Dendritic cell treated with granulocyte-macrophage colony-stimulating factor and Interleukin-4, amounts not matched to agents 40 ng/mL and 50 ng/mL, for 4 days (primary cell): ENCODE measurements at regions not wholly inside any gene's neighbourhood (a gene's known extent, or its start where the extent isn't known, plus 50 kb on each side); places are given as distances from the start of the nearest gene placed in this dataset.
"Not testable (repeated sequence)": the region's sequence is repeated elsewhere in the genome, so short reads cannot be mapped to it uniquely, and the experiment has no call there.

Experiments
- H3K27ac Mint-ChIP-seq: one replicate; pipeline ENCODE4 v1.8.0; 2022; ENCODE audit warnings: mild to moderate bottlenecking, mixed read lengths
- H3K27me3 Mint-ChIP-seq: one replicate; pipeline ENCODE4 v1.8.0; 2022; ENCODE audit warnings: mild to moderate bottlenecking, mixed read lengths
- H3K36me3 Mint-ChIP-seq: one replicate; pipeline ENCODE4 v1.8.0; 2022; ENCODE audit warnings: low read depth, mixed read lengths
- H3K4me1 Mint-ChIP-seq: one replicate; pipeline ENCODE4 v1.8.0; 2022; ENCODE audit warnings: low read depth, mixed read lengths
- H3K4me3 Mint-ChIP-seq: one replicate; pipeline ENCODE4 v1.8.0; 2022; ENCODE audit warnings: mild to moderate bottlenecking, moderate library complexity, mixed read lengths
- H3K9me3 Mint-ChIP-seq: one replicate; pipeline ENCODE4 v1.8.0; 2022; ENCODE audit warnings: mixed read lengths
- intact Hi-C: fragments of 100-400 bp; cut with micrococcal nuclease; formaldehyde crosslinking; loops from one replicate; pipeline ENCODE4 v1.15.0; 2022

DNA sequence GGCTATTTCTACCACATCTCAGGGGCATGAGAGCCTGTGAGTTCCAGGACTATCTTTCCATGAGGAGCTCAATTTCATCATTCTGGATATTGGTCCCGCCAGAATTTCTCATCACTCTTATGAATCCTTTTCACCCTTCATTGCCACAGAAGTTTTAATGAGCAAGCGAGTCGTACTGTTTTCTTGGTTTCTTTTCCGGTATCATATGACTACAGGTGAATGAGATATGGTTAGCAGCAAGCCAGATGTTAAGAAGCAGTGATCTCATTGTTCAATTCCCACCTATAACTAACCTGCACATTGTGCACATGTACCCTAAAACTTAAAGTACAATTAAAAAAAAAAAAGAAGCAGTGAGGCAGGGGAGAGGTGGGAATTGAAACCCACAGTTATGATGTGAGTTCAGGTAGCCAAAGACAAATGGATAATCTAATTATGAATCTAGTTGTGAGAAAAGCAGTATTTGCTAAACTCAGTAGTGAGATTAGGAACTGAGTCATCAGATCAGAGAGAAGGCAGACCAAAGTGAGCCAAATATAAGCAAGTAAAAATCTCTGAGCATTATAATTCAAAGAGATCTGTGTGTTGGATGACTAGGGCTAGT is 78.0 kb upstream of the ELOVL5 start:
- H3K27ac Mint-ChIP-seq: no peak overlapping the region
- no peak overlapping the region for H3K4me3 Mint-ChIP-seq
- peaks cover 7% of the 10 kb centered on the region for H3K4me1 Mint-ChIP-seq

DNA sequence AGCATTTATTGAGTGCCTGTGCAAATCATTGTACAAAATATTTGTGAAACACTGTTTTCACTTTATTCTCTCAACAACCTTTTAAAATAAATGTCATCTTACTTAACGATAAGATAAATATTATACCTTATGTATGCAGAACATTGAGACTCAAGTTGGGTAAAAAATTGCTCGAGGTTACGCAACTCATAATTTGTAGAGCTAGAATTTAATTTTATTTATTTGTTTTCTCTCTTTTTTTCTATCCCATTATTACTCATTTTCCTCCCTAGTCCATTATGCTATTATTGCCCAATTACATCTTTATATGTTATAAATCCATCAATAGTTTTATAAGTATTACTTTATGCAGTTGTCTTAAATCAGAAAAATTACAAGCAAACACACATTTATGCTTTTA is 77.4 kb upstream of the ELOVL5 start:
- Mint-ChIP-seq H3K27ac (no peak overlapping the region), H3K4me3 (no peak overlapping the region)

More for the DNA sequence above, 78.0 kb upstream of the ELOVL5 start:
- no peaks in the 10 kb centered on the region for H3K27me3 Mint-ChIP-seq
- H3K9me3 Mint-ChIP-seq: no peaks in the 10 kb centered on the region
- no peaks in the 10 kb centered on the region for H3K36me3 Mint-ChIP-seq
- intact Hi-C loops: no loop called here

DNA sequence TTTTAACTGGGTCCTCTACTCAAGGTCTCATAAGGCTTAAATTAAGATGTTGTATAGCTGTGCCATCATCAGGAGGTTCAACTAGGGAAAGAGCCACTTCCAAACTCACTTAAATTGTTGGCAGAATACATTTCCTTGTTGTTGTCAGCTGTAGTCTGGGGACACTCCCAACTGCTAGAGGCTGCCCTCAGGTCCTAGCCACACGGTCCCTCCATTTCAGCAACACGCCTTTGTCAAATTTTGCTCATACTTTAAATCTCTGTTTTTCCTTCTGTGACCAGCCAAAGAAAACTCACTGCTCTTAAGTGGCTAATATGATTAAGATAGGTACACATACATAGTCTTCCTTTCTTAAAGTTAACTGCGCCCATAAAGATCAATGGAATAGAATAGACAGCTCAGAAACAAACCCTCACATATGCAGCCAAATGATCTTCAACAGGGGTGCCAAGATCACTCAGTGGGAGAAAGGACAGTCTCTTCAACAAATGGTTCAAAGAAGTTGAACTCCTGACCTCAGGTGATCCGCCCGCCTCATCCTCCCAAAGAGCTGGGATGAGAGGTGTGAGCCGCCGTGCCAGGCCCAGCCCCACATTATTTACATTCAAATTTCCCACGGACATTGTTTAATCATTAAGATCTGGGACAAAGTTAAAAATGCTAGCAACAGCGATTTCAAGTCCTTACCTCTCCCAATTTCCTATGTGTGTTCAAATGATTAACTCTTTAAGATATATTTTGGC is 76.4 kb upstream of the ELOVL5 start:
- Mint-ChIP-seq H3K36me3 (no peaks in the 10 kb centered on the region), H3K27me3 (no peaks in the 10 kb centered on the region), H3K4me3 (no peak overlapping the region), H3K27ac (no peak overlapping the region), H3K4me1 (peaks cover 4% of the 10 kb centered on the region), H3K9me3 (no peaks in the 10 kb centered on the region)
- intact Hi-C loops: no loop called here

More for the DNA sequence above, 77.4 kb upstream of the ELOVL5 start:
- Mint-ChIP-seq H3K4me1 (peaks cover 4% of the 10 kb centered on the region), H3K36me3 (no peaks in the 10 kb centered on the region), H3K9me3 (no peaks in the 10 kb centered on the region), H3K27me3 (no peaks in the 10 kb centered on the region)
- intact Hi-C loops: no loop called here

DNA sequence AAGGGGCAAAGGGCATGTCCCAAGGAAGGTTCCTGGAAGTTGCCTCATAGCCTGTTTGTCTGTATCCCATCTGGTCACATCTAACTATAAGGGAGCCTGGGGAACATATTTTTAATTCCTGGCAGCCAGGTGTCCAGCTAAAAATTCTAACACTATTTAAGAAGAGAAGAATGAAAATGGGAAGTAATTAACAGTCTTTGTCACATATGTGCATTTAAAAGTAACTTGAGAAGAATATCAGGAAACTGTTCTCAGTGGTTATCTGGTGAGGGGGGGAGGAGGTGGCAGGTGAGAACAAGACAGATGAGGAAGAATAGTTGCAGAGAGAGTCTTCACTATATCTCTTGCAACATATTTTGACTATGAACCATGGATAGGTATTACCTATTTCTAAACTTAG is 75.5 kb upstream of the ELOVL5 start:
- Mint-ChIP-seq H3K4me1 (peaks cover 2% of the 10 kb centered on the region), H3K4me3 (no peak overlapping the region), H3K9me3 (no peaks in the 10 kb centered on the region), H3K27me3 (no peaks in the 10 kb centered on the region), H3K27ac (no peak overlapping the region), H3K36me3 (no peaks in the 10 kb centered on the region)
- intact Hi-C loops: no loop called here

- H3K27ac Mint-ChIP-seq, H3K36me3 Mint-ChIP-seq, intact Hi-C loops: not testable (repeated sequence)
These were observed 74.8 kb upstream of the ELOVL5 start for GRCh38 chr6:53423560-53423959.

DNA sequence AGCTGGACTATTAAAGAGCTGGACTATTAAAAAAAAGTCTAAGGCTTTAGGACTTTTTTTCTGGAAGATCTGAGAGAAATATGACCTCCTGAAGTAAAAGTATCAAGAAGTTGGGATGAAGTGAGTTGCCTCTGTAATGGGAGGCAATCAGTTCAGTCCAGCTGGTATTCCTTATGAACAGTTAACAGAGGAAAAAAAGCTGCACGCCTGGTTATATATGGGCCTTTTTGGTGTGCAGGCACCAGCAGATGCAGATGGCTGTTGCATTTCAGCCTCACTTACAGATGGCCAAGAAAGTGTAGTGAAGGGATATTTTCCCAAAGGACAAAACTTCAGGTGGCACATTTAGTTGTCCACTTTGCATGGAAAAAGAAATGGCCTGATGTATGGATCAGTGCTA is 70.3 kb upstream of the ELOVL5 start:
- Mint-ChIP-seq H3K27me3 (no peaks in the 10 kb centered on the region), H3K27ac (no peak overlapping the region), H3K36me3 (no peaks in the 10 kb centered on the region), H3K4me3 (no peak overlapping the region), H3K4me1 (no peaks in the 10 kb centered on the region), H3K9me3 (no peaks in the 10 kb centered on the region)
- intact Hi-C loops: no loop called here

More at GRCh38 chr6:53423560-53423959, 74.8 kb upstream of the ELOVL5 start:
- H3K27me3 Mint-ChIP-seq, H3K4me1 Mint-ChIP-seq, H3K9me3 Mint-ChIP-seq, H3K4me3 Mint-ChIP-seq: not testable (repeated sequence)

GRCh38 chr6:53418288-53418687 is 69.5 kb upstream of the ELOVL5 start:
- H3K4me1 Mint-ChIP-seq: peaks cover 2% of the 10 kb centered on the region
- no peak overlapping the region for H3K4me3 Mint-ChIP-seq
- no peaks in the 10 kb centered on the region for H3K36me3 Mint-ChIP-seq
- H3K9me3 Mint-ChIP-seq: no peaks in the 10 kb centered on the region
- intact Hi-C loops: no loop called here
- no peaks in the 10 kb centered on the region for H3K27me3 Mint-ChIP-seq
- H3K27ac Mint-ChIP-seq: no peak overlapping the region

GRCh38 chr6:53417141-53417540 is 68.4 kb upstream of the ELOVL5 start:
- intact Hi-C loops: no loop called here
- H3K36me3 Mint-ChIP-seq: no peaks in the 10 kb centered on the region
- H3K4me3 Mint-ChIP-seq: no peak overlapping the region
- H3K4me1 Mint-ChIP-seq: peaks cover 11% of the 10 kb centered on the region
- no peak overlapping the region for H3K27ac Mint-ChIP-seq
- H3K27me3 Mint-ChIP-seq: no peaks in the 10 kb centered on the region
- no peaks in the 10 kb centered on the region for H3K9me3 Mint-ChIP-seq

GRCh38 chr6:53413326-53413725 is 64.6 kb upstream of the ELOVL5 start:
- no peaks in the 10 kb centered on the region for H3K36me3 Mint-ChIP-seq
- no peak overlapping the region for H3K4me3 Mint-ChIP-seq
- H3K27me3 Mint-ChIP-seq: no peaks in the 10 kb centered on the region
- H3K4me1 Mint-ChIP-seq: peaks cover 11% of the 10 kb centered on the region
- H3K27ac Mint-ChIP-seq: no peak overlapping the region
- H3K9me3 Mint-ChIP-seq: no peaks in the 10 kb centered on the region
- intact Hi-C loops: no loop called here

GRCh38 chr6:53412751-53413150 is 64.0 kb upstream of the ELOVL5 start:
- intact Hi-C loops: no loop called here
- Mint-ChIP-seq H3K27ac (no peak overlapping the region), H3K27me3 (no peaks in the 10 kb centered on the region), H3K4me3 (no peak overlapping the region), H3K9me3 (no peaks in the 10 kb centered on the region), H3K36me3 (no peaks in the 10 kb centered on the region), H3K4me1 (peaks cover 11% of the 10 kb centered on the region)

DNA sequence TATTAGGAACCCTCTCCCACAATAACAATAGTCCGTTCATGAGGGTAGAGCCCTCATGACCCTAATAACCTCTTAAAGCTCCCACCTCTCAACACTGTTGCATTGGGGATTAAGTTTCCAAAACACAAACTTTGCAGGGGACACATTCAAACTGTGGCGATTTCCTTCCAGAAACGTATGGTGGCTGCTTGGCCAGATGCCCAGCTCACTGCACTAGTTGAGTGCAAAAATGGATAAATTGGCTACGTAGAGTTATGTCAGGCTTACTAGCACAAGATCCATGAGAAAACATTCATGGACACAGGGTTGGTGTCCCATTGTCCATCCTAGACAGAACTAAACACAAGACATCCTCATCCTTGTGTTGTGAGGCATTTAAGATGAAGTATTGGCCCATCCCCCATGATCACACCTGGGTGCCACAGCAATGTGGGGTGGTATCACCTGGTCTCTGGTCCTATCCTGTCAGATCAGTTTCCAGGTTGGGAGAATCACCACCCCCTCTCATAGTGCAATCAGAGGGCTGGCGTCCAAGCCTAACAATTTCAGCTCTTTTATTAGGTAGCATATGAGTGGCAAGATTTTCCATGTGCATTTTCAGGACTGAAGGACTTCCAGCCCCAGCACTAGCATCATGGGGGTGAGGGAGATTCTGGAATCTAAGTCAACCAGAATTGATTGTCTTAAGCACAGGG is 63.4 kb upstream of the ELOVL5 start:
- intact Hi-C loops: no loop called here
- Mint-ChIP-seq H3K4me3 (no peak overlapping the region), H3K36me3 (no peaks in the 10 kb centered on the region), H3K4me1 (peaks cover 11% of the 10 kb centered on the region), H3K9me3 (no peaks in the 10 kb centered on the region), H3K27ac (no peak overlapping the region), H3K27me3 (no peaks in the 10 kb centered on the region)

- Mint-ChIP-seq H3K27me3 (no peaks in the 10 kb centered on the region), H3K36me3 (no peaks in the 10 kb centered on the region), H3K4me3 (no peak overlapping the region), H3K9me3 (no peaks in the 10 kb centered on the region), H3K27ac (no peak overlapping the region), H3K4me1 (peaks cover 11% of the 10 kb centered on the region)
- intact Hi-C loops: no loop called here
These were observed 62.7 kb upstream of the ELOVL5 start for GRCh38 chr6:53411451-53411850.

DNA sequence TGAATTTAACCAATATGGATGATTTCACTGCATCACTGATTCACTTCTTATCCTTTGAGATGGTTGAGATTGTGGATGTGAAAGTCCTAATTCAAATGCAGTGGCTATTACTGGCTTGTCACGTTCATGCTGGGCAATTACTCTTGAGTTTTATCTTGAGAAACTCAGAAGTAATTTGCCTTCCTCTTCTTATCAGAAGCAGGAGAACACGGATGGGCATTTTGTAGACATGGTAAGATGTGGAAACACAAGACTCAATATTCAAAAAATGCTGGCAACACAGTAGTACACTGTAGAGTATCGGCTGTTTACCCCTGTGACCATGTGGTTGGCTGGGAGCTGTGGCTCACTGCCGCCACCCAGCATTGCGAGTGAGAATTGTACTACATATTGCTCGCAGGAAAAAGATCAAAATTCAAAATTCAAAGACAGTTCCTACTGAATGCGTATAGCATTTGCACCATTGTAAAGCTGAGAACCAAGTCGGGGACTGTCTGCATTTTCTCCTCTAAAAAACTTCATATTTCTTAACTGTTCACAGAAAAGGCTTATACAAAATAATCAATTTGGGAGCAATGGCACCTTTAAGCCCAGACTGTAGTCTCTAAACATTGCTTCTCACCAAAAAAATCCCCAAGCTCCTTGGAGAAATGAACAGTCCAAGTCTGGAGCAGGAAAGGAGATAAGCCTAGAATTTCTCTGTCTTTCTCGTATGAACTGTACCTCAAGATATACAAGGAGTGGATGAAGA is 61.9 kb upstream of the ELOVL5 start:
- Mint-ChIP-seq H3K27ac (no peak overlapping the region), H3K9me3 (no peaks in the 10 kb centered on the region), H3K4me1 (peaks cover 11% of the 10 kb centered on the region), H3K27me3 (no peaks in the 10 kb centered on the region), H3K36me3 (no peaks in the 10 kb centered on the region), H3K4me3 (no peak overlapping the region)
- intact Hi-C loops: loop anchor here (1.0 kb wide), 1 partner anchor 238 kb away; no protein-coding TSS in a partner anchor

DNA sequence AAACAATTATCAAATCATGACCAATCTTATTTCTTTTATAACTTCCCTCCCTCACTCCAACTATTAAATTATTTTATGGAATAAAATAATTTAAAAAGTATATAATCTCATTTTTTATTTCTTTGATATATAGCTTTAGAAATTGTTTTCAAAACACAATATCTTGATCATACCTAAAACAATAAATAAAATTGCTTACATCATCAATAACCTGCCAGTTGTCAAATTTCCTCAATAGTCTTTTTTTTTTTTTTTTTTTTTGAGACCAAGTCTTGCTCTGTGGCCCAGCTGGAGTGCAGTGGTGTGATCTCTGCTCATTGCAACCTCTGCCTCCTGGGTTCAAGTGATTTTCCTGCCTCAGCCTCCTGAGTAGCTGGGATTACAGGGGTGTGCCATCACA is 60.1 kb upstream of the ELOVL5 start:
- H3K4me1 Mint-ChIP-seq: peaks cover 11% of the 10 kb centered on the region
- no peaks in the 10 kb centered on the region for H3K9me3 Mint-ChIP-seq
- no peak overlapping the region for H3K4me3 Mint-ChIP-seq
- no peaks in the 10 kb centered on the region for H3K27me3 Mint-ChIP-seq
- intact Hi-C loops: no loop called here
- H3K36me3 Mint-ChIP-seq: no peaks in the 10 kb centered on the region
- H3K27ac Mint-ChIP-seq: no peak overlapping the region
